ENCODE measurements at regions not wholly inside any gene's neighbourhood (a gene's known extent, or its start where the extent isn't known, plus 50 kb on each side); places are given as distances from the start of the nearest gene placed in this dataset.

DNA sequence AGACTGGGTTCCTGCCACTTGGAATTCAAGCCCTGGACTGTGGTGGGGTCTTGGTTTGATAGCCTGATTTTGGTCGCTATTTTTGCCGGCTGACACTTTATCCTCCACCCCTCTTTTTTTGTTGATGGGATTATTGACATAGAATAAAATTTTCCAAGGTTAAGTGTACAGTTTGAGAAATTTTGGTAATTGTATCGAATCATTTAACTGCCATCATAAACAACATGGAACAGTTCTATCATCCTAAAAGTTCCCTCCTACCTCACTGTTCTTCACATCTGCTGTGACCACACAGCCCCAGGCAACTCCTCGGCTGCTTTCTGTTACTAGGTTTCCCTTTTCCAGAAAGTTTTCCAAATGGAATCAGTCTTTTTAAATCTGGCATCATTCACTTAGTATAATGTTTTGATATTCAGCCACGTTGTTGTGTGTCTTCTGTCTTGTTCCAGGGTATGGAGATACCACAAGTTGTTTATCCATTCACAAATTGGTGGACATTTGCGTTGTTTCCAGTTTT is 50.6 kb upstream of the STEAP1B start:
- no peak overlapping the region for H3K4me3 ChIP-seq
- intact Hi-C loops (cut with DNase I), result loop anchor here in 1 of 10 donors (10.0 kb wide), 1 partner anchor 234 kb away; no protein-coding TSS in a partner anchor

DNA sequence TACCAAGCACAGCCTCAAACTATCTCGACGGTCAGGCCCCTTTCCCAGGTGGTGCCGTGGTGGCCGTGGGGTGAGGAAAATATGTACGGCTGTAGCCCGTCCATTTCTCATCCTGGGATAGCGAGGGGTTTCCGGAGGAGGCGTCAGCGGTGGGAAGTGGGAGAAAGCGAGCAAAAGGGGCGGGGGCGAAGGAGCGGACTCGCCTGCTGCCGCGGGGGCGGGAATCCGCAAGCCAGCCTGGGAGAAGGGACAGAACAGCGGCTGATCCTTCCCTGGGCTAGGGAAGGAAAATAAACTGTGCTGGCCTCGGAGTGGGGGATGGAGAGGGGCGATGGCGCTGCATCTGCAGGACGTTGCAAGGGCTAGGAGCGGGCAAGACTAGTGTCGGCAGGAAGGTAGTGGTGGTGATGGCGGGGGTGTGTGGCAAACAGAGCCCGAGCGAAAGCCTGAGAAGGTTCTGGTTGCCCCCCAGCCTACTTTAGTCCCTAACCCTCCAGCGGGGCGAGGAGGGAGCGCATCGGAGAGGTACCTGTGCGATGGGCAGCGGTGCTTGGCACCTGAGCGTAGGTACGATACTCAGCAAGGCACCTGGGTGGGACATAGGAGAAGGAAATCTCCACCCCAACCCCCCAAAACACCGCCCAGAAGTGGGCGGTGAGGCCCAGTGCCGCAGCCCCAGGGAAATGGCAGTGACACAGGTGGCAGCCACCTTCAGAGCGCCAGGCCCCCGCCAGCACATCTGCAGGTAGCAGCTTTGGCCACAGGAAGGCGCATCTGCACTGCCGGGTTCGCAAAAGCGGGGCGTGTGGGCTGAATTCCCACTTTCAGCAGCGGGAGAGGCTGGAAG is 49.9 kb upstream of the STEAP1B start:
- TF ChIP-seq CTCF (IDR thresholded peaks at IDR 0.05), result peak in 4 of 9 donors; percentile 26 to 65 (median 46)
- Histone ChIP-seq H3K36me3 (no peaks in the 10 kb centered on the region), H3K4me3 (peak overlapping the region in 9 of 10 donors; percentile 6 to 38 (median 30)), H3K27ac (no peak overlapping the region), H3K4me1 (peaks cover 5 to 10% (median 8%) of the 10 kb centered on the region in 9 donors), H3K9me3 (no peaks in the 10 kb centered on the region), H3K27me3 (peaks cover 9 to 73% (median 61%) of the 10 kb centered on the region in 7 donors)
- intact Hi-C loops (cut with DNase I), result loop anchor here in 1 of 10 donors (10.0 kb wide), 1 partner anchor 235 kb away; no protein-coding TSS in a partner anchor
- no peak for DNase-seq
- WGBS, 2 donors, result 3 to 4% methylated on average over 48 of the region's 48 CpGs
- peak in 4 of 8 donors; percentile 27 to 54 (median 41) for ATAC-seq

More for the DNA sequence above, 50.6 kb upstream of the STEAP1B start:
- H3K4me1 ChIP-seq, result peaks cover 5 to 10% (median 8%) of the 10 kb centered on the region in 9 donors
- no peaks in the 10 kb centered on the region for H3K9me3 ChIP-seq
- H3K27me3 ChIP-seq, result peaks cover 9 to 67% (median 54%) of the 10 kb centered on the region in 7 donors
- no peak overlapping the region for H3K27ac ChIP-seq
- DNase-seq, result no peak
- WGBS, 2 donors, result 53 to 56% methylated on average over 6 of the region's 6 CpGs
- no peak for TF ChIP-seq CTCF (IDR thresholded peaks at IDR 0.05)
- ATAC-seq, result no peak
- no peaks in the 10 kb centered on the region for H3K36me3 ChIP-seq
